Fibroblast of the aortic adventitia (primary cell): ENCODE measurements at regions not wholly inside any gene's neighbourhood (a gene's known extent, or its start where the extent isn't known, plus 50 kb on each side); places are given as distances from the start of the nearest gene placed in this dataset.
A peak's percentile ranks its signal among the peaks of the same experiment; 100 is the strongest.

Source experiments
- DNase-seq: peaks from one replicate; pipeline ENCODE4 v3.0.0-alpha.2; 2010; ENCODE audit warnings: low read depth
- H3K4me3 ChIP-seq: 2 replicates; pipeline ENCODE4 v1.5.1; 2011; ENCODE audit warnings: low read depth, mild to moderate bottlenecking, control low read depth, low read length, moderate library complexity
- TF ChIP-seq, protein P1 (sequence below): IDR thresholded peaks from 2 replicates; pipeline ENCODE4 v1.5.1; 2011; ENCODE audit warnings: mild to moderate bottlenecking, low read length, control low read depth, inconsistent platforms; ENCODE audit not compliant: insufficient read depth

DNA sequence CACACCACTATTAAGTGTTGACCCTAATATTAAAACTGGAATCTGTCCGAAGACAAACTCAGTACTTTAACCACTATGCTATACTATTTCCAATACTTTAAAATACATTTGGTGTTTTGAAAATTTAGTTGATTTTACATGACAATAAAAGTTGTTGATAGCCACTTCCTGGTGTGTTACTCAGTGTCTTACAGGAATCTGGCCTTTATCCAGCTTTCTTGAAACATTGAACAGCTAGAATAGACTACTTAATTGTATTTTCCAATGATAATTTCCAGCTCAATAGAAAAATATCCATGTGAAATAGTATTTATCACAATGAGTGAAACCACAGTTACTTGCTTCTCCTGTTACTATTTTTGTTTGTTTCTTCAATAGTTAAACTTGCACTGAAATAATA lies 369.6 kb upstream of the ADGRL4 start:
- no peak for DNase-seq
- H3K4me3 ChIP-seq = no peak overlapping the region
- TF ChIP-seq, protein P1, sequence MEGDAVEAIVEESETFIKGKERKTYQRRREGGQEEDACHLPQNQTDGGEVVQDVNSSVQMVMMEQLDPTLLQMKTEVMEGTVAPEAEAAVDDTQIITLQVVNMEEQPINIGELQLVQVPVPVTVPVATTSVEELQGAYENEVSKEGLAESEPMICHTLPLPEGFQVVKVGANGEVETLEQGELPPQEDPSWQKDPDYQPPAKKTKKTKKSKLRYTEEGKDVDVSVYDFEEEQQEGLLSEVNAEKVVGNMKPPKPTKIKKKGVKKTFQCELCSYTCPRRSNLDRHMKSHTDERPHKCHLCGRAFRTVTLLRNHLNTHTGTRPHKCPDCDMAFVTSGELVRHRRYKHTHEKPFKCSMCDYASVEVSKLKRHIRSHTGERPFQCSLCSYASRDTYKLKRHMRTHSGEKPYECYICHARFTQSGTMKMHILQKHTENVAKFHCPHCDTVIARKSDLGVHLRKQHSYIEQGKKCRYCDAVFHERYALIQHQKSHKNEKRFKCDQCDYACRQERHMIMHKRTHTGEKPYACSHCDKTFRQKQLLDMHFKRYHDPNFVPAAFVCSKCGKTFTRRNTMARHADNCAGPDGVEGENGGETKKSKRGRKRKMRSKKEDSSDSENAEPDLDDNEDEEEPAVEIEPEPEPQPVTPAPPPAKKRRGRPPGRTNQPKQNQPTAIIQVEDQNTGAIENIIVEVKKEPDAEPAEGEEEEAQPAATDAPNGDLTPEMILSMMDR = no peak

DNA sequence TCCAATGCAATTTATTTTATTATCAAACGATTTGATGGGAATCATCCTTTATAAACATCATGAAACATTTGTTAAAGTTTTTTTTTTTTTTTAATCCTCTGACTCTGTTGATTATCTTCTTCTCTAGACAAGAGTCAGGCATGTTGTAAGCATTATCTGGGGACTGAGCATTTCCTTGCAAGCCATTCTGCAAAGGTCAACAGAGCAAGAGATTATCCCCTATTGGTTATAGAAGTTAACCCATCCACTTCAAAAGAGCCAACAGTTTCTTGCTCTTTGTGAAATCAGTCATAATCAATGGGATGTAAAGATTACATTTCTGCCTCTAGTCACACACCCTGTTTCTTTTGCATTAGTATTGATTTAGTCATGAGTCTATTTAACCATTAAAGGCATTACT lies 368.8 kb upstream of the ADGRL4 start:
- no peak overlapping the region for H3K4me3 ChIP-seq
- no peak for DNase-seq
- TF ChIP-seq, protein P1 = no peak

DNA sequence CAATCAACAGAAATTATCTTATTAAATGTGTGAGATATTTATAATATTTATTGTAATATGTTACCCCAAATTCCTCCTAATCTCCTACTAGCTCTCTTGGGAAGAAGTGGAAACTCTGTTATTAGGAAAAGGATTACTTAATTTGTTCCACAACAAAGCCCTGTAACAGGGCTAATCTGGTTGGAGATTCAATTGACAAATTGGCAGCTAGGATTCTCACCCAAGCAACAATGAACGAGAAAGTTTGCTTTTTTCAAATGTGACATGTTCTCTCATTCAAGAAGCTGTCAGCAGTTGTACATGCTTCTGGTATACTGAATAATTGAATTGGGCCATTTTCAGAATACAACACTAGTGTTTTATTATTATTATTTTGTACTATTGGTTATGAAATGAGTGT lies 367.9 kb upstream of the ADGRL4 start:
- TF ChIP-seq, protein P1 = no peak
- DNase-seq = no peak
- H3K4me3 ChIP-seq = no peak overlapping the region

DNA sequence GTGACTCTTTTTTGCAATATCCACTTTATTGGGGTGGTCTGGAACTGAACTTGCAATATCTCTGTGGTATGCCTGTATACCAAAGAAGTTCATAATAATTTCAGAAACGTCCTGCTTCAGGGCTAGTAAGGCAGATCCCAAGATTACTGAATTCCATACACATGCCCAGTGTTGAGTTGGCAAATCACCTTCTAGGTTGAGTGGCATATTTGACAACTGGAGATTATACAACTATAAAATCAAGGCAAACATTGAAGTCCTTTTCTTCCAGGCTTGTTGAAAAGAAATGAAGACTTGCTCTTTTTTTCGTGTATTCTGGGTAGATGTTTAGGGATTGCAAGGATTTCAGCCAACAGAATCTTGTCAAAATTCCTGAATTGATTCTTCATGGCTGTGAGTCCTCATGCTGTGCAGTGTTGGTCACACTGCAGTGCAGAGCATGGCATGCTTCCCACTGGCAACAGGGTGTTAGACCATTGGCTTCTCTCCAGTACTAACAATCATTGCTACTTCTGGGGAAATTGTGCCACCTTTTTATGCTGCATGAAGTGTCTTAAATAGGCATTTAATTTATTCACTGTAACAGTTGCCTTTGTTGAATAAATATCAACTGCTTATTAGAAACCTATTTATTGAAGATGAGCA lies 367.1 kb upstream of the ADGRL4 start:
- H3K4me3 ChIP-seq = no peak overlapping the region
- peak; percentile 46 for DNase-seq
- TF ChIP-seq, protein P1 = no peak

DNA sequence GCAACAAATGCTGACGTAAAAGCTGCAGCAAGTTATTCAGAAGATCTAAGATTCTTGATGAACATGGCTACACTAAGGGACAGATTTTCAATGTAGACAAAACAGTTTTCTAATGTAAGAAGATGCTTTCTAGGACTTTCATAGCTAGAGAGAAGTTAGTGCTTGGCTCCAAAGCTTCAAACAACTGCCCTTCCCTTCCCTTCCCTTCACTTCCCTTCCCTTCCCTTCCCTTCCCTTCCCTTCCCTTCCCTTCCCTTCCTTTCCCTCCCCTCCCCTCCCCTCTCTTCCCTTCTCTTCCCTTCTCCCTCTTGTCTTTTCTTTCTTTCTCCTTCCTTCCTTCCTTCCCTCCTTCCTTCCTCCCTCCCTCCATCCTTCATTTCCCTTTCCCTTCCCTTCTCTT lies 365.3 kb upstream of the ADGRL4 start:
- TF ChIP-seq, protein P1 = no peak
- DNase-seq = no peak
- no peak overlapping the region for H3K4me3 ChIP-seq

DNA sequence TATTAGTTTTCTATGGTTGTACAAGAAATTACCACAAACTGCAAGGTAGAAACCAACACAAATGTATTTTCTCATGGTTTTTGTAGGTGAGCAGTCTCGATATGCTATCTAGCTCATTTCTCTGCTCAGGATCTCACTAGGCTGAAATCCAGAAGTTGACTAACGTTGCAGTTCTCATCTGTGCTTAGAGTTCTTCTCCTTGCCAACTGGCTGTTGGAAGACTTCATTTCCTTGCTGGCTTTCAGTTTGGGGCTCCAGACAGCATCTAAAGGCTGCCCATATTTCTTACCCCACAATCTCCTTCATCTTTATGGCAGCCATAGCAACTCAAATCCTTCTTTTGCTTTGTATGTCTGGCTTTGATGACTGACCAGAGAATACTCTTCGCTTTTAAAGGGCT lies 362.6 kb upstream of the ADGRL4 start:
- TF ChIP-seq, protein P1 = no peak
- H3K4me3 ChIP-seq = no peak overlapping the region
- DNase-seq = peak; percentile 60

DNA sequence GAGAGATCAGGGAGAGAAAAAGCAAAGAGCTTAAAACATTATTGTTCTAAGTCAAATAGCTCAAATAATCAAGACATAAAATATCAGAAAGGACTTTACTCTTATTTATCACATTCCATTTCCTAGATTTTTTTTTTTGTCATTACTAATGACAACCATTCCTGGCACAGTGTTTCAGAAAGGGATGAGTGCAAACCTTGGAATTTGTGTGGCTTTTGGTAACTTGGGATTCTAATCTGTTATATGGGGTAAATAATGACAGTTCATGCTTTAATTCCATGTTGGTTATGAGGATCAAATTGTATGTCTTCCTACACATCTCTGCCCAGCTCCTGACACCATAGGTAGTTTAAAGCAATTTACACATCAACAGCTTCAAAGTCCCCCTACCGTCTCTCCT lies 358.4 kb upstream of the ADGRL4 start:
- TF ChIP-seq, protein P1 = no peak
- peak; percentile 48 for DNase-seq
- H3K4me3 ChIP-seq = no peak overlapping the region
